ENCODE measurements at regions not wholly inside any gene's neighbourhood (a gene's known extent, or its start where the extent isn't known, plus 50 kb on each side); places are given as distances from the start of the nearest gene placed in this dataset.

DNA sequence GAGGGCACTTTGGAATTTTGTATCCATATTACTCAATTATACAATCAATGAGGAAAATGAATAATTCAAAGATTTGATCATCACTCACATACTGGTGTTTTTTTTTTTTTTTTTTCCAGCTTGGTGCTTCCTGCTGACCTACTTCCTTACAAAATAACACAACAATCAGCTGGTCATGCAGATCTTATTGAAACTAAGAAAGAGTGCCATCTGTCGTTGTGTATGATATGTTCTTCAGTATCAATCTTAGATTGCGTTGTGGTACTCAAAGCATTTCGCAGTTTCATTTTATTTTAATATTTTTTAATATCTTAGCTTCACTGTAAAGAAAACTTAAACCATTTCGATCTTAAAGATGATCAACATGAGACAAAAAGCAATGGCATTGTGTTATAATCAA is 155.6 kb downstream of the OGFRL1 start:
- DNase-seq = no peak

DNA sequence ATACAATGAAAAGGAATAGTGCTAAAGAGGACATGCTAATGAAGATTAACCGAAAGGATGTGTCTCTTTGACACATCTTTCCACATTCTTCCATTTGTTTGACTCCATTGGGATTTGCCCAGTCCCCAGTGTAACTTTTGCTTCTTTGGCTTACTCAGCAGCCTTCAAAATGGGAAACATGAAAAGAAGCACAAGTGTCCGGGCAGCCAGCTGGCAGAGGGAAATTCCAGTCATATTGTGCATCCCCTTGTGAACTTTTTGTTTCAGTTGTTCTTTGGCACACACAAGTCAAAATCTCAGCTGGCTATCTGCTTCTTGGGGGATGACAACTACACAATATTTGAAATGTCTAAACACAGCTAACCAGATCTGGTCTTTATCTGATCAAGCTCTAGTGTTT is 157.4 kb downstream of the OGFRL1 start:
- no peak for DNase-seq

DNA sequence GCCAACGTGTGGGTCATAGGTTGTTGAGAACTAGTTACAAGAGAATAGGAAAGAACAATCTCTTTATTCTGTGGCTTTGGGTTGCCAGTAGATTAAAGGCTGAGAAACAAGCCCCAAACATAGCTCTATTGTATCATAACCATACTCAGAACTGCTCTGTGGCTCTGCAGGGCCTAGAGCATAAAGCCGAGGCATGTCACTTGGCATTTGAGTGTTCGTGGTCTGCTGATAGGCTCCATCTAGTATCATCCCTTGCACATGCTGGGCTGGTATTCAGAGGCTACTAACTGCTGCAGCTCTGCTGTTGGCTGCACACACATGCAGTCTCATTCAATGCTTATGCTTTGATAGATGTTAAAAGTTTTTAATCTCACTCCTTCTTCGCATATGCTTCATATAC is 157.9 kb downstream of the OGFRL1 start:
- no peak for DNase-seq

DNA sequence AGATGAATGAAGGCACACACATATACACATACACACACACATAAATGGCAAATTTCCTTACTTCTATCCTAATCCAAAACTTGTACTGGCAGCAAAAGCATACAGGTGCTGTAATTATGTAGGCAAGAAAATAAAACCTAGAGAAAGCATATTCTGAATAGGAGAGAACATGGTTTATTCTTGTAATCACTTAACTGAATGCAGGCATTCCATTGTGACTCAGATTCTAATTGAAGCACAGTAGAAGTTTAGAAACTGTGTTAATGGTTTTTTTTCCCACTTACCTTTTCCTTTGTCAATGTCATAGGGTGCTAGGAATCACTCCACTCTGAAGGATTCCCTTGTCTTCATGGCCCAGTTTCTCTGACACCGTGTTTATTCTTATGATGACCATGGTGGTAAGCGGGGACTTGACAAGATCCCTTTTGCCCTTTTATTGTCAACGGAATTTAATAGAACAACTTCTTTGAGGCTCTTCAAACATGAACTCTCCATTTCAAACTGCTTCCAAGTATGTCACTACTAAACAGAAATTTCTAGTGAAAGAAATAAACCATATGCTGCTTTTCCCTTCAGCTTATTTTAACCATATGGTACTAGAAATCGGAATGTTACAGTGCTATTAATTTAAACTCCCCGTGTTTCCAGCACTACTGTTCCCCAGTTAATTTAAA is 164.2 kb downstream of the OGFRL1 start:
- no peak for DNase-seq

DNA sequence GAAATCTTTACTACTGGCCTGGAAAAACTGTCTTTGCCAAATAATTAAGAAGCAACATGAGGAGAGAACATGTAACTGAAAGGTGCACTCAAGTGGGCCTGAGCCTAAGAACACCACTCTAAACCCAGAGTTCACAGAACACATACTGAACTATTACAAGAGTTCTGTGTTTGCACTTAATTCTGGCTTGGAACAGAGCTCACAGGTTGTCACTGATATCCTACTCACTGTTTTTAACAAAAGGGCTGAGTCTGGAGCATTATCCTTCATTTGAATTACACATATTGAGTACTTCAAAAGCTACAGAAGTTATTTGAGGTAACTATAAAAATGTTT is 164.7 kb downstream of the OGFRL1 start:
- DNase-seq = no peak

DNA sequence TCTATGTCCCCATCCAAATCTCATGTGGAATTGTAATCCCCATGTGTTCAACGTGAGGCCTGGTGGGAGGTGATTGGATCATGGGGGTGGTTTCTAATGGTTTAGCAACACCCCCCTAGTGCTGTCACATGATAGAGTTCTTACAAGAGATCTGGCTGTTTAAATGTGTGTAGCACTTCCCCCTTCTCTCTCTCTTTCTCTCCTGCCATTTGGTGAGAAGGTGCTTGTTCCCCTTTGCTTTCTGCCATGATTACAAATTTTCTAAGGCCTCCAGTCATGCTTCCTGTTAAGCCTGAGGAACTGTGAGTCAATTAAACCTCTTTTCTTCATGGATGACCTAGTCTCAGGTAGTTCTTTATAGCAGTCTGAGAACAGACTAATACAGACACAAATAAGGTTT is 165.4 kb downstream of the OGFRL1 start:
- no peak for DNase-seq

DNA sequence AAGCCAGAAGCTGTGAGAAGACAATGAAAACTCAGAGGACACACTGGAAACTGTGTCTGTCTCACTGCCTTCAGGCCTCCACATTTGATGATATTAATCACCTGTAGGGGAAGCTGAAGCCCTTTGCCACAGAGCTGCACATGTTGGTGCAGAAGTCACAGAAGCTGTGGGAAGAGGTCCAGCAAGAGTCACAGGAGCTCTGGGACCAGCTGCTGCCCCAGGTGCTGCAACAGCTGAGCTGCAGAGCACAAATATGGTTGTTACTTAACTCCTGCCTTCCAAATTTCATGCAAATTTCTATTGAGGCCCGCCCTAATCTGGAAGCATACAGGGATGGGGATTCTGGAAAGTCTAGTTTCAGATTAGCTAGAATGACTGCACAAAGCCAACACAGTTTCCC is 169.3 kb downstream of the OGFRL1 start:
- peak; percentile 31 to 46 for DNase-seq

DNA sequence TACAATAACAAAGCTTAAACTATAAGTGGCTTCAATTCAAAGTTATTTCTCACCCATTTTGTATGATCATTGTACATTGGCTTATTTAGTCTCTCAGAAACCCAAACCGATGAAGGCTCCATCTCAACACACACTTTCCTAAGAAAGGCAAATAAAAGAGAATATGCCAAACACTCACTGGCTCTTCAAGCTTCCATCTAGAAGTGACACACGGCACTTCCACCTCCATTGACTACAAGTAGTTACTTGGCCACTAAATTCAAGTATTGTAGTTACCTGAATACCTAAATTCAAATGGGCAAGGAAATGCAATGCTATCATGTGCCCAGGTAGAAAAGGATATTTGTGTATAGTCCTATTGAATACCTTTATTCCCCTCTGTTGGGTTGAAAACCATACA is 170.6 kb downstream of the OGFRL1 start:
- no peak for DNase-seq

DNA sequence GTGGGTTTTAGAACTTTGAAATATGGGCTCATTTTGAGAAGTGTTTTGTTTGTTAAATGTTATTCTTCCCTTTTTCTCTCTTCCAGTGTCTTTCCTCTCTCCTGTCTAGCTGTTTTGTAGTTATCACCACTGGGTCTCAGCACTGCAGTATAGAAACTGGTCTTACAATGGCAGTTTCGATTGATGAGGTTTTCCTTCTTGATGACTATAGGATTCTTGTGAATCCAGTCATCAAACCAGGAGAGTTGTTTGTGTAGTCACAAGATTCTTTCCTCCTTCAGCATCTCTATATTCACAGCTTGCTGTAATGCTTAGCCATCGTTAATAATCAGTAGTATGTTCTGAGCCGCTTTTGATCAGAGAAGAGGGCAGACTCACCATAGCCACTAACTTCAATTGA is 172.3 kb downstream of the OGFRL1 start:
- DNase-seq = no peak

DNA sequence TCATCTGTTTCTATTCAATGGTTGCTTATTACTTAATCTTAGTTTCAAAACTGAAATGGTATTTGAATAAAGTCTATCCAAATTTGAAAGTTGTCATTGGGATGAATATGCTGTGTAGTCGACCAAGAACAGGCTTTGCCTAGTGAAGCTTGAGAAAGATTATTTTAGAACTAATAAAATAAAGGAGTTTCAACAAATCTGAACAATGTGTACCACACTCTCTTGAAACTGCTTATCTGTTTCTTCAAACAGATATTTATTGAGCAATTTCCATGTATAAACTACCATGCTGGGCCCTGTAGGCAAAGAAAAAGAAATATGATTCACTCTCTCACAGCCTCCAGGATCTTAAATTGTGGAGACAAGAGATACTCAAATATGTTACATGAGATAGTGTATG is 174.4 kb downstream of the OGFRL1 start:
- DNase-seq = no peak

DNA sequence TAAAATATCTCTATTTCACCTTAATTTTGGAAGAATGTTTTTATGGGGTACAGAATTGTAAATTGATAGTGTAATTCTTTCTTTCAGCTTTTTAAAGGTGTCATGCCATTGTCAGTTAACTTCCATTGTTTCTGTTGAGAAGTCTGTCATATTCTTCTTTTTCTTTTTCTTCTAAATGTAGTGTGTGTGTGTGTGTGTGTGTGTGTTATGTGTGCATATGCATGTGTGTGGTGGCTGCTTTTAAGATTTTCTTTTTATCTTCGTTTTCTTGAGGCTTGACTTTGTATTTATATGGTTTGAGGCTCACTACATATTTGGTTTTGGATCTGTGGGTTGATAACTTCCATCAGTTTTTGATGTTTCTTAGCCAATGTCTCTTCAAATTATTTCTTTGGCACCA is 176.5 kb downstream of the OGFRL1 start:
- no peak for DNase-seq

DNA sequence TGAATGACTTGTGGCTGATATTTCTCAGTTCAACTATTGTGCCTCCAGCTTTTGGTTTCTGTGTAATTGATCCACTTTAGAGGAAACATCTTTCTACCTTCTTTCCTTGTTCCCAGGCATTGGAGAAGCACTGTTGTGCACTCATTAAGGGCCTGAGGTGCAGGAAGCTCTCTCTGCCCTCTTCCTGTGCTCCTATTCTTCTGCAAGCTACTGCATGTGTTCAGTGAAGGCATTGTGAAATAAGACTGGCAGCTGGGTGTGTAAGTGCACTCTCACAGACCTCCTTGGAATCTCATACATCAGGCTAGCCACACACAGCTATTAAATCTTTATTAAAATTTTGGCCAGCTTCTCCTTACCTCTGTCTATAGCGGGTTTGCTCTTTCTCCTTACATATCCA is 177.8 kb downstream of the OGFRL1 start:
- no peak for DNase-seq

DNA sequence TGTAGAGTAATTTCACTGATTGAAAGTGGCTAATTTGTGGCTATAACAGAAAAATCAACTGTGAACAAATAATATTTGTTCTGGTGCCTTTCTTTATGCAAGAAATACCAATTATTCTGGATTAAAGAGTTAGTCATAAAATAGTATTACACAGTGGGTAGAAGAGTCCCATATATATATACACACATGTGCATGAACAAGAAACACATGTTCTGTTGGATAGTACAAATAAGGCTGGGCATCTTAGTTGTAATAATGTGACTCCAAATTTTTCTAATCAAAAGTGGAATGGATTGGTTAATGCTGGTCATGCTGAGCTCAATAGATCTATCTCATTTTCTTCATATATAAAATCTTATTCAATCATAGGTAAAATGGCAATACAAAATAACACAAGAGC is 179.4 kb downstream of the OGFRL1 start:
- DNase-seq = no peak

DNA sequence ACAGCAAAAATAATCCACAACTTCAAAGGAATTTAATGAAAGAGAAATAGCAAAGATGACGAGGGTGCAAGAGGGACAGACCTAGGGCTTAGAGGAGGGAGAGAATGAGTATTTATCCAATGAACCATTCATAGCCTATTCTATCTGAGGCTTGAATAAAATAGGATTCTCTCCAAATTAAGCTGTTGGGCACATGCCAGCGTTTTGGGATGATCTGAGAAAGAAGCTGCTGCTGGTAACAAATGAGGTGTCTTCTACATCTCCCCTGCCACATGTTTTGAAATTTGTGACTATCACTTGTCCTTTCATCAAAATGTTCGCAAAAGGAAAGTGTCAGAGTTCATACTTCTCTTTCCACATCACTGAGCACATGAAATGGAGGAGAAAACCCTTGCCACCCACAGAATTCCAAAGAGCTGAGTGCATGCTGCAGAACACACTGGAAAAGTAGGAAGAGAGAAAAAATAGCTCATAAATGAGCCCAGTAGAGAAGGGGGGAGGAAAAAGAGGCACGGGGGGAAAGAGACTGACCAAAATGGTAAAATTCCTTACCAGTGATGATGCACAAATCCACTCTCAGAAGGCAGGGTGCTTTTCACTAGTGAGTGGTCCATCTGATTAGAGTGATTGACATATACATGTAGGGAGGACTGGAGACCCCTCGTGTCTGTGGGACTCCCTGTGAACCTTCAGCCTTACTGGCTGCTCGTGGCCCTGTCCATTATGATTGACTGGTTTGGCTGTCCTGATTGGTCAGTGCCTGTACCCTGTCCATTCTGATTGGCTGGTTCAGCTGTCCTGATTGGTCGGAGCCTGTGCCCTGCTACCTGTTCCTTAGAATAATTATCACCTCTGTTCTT is 180.5 kb downstream of the OGFRL1 start:
- DNase-seq = no peak

DNA sequence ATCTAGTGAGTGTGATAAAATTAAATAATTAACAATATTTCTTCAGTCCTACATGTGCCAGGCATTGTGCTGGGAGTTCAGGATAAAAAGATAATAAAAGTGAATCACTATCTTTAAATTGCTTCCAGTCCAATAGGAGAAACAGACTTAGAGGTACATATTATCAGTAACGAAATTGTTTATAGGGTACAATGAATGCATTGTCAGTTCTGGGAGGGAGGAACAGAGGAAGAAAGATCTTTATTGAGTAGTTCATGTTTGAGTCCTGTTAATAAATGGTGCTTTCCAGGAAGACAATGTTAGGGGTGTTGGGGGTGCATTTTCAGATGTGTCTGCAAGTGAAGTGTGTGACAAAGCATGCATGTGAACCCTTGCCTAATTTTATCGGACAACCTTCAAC is 183.1 kb downstream of the OGFRL1 start:
- no peak for DNase-seq

DNA sequence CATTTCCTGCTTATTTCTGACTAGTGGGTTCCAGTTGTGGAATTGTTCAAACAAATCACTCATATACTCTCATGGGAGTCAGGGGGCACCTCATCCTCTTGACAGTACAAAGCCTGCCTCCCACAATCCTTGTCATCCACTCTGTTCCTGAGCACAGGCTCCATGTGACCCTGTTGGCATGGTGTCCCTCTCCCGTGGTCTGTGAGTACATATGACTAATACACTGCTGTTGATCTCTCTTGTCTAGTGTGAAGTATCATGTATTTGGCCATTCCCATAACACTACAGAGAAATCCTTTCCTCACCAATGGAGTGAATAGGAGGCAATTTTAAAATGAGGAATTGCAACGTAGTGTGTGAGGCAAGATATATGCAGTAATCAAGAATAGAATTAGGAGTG is 185.3 kb downstream of the OGFRL1 start:
- DNase-seq = no peak

DNA sequence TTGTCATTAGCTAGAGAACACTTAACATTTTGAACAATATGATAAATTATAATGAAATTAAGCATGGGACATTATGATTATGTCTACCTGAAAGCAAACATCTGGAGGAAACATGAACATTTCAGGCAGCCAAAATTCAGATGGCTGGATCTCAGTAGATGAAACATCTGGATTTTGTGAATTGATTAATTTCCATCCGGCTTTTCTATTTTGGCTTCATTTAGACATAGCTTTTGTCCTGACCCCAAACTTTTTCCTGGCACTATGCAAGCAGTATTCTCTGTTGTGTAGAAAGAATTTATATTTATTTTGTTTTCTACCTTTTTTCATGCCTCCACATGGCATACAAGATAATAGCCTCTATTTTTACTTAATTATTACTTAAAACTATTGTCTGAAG is 186.3 kb downstream of the OGFRL1 start:
- no peak for DNase-seq

DNA sequence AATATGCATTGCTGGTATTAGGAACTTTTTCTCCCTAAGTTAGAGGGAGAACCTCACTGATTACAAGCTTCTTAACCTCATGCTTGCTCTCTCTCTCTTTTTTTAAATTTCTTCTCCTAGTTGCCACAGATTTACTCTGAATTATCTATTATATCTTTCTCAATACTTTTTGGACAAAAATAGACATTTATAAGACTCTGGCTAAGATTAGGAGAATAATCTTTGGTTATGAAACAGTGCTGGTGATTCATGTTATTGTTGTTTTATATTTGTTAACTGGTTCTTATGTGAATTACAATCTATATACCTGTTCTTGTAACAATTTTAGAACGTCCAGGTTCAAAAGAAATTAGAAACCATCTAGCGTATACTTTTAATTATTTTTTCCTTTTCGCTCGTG is 187.8 kb downstream of the OGFRL1 start:
- no peak for DNase-seq

DNA sequence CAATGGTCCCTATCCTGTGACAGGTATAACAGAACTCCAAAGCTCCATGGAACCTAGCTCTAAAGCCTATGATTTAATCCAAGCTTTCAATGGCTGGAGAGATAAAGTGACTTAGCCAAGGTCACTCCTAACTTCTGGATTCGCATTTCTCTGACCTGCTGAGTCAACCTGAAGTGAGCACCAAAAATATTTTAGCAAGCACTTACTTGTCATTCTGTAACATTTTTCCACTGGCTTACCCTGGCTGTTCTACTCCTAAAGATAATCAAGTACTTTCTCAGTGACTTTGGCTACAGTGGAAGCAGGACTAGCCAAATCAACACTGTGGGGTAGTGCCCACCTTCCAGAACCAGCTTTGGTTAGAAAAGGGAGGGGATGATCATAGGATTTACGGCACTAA is 188.3 kb downstream of the OGFRL1 start:
- no peak for DNase-seq

DNA sequence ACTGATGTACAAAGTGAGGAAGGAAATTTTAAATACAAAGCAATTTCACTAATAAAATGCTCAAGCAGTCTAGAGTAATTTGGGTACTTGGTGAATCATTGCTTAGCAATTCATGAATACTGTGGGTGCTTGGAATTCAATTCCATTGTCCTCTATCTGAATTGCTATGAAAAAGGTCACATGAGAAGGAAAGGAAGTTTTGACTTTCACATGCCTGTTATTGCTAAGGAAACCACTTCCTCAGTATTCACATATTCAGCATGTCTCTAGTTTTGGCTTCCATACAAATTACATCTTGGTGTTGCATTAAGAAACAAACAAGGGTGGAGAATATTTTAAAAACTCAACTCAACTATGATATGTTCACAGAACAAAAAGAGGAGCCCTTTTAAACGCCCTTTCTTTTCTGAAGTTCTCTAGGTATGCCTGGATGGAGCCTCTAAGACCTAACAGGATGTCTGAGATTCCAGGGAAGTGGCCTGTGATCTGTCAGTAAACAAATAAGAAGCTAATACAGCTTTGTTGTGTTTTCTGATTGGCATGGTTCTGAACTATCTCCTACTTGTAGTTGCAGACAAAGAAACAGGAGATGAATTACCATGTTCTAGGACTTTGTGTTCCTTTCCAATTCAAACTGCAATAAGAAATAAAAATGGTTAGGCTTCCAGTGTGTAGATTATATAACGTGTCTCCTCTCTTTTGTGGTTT is 190.4 kb downstream of the OGFRL1 start:
- no peak for DNase-seq

DNA sequence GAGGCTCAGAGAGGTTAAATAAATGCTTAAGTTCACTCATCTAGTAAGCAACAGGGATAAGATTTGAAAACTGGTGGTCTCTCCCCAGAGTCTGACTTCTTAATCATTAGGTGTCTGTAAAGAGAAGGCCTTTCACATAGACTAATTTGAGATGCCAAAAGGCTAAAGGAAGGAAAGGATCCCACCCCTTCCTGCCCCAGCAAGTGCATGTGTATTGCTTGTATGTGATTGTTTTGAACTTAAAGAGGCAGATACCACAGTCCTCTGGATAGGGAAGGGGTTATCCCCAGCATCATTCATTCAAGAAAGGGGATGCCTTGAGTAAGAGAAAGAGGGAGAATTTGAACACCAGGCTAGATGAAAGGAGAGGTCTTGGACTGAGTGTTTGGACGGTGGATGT is 192.0 kb downstream of the OGFRL1 start:
- no peak for DNase-seq

DNA sequence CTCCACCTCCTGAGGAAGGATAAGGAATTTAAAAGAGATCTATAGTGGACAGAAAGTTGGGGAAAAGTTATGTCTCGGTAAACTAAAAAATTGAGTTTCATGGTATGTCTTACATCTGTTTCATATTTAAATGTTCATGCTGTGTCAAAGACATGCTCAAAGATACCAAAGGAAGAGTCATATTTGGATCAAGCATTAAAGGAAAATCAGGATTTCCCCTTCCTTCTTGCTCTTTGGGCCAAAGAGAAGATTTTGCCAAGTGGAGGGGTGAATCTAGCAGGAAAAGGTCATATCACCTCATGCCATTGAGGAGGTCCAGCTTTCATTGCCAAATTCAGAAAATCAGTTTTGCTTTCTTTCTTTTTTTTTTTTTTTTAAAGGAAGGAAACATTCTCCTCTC is 192.4 kb downstream of the OGFRL1 start:
- DNase-seq = no peak

DNA sequence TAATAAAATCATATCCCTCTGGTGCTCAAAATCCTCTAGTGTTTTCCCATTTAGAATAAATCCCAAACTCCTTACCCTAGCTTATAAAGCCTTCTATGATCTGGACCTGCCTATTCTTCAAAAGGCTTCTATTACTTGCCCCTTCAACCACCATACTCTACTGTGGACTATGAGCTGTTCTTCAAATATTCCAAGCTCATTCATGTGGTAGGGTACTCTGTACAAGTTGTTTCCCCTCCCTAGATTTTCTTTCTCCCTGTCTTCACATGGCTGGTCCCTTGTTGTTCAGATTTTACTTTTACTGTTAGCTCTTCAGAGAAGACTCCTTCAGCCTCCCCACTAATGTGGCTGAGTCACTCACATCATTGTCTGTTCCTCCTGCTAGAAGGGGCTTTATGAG is 193.2 kb downstream of the OGFRL1 start:
- DNase-seq = no peak

DNA sequence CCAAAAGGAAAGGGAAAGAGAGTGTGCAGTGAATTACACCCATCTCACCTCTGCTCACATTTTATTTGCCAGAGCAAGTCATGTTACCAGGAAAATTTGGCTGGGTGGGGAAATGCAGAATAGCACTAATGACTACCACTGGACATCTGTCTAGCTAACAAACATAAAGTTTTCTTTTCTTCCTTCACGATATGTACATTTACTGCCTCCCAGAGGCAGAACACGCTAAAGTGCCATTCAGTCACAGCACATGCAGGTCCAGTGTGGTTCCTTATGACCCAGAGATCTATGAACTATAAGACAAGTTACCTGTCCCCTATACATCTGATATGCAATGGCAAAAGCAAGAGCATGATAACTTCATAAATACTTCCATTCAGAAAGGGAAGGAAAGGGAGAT is 194.1 kb downstream of the OGFRL1 start:
- DNase-seq = no peak

Measured in SHP77 (cell line).